NCI-H128 (cell line): ENCODE measurements at regions not wholly inside any gene's neighbourhood (a gene's known extent, or its start where the extent isn't known, plus 50 kb on each side); places are given as distances from the start of the nearest gene placed in this dataset.
"Not testable (repeated sequence)": the region's sequence is repeated elsewhere in the genome, so short reads cannot be mapped to it uniquely, and the experiment has no call there.

Experiments
- DNase-seq: peaks from one replicate; lab custom pipeline; 2025; ENCODE audit not compliant: unreplicated experiment; lab: John Stamatoyannopoulos, UW

DNA sequence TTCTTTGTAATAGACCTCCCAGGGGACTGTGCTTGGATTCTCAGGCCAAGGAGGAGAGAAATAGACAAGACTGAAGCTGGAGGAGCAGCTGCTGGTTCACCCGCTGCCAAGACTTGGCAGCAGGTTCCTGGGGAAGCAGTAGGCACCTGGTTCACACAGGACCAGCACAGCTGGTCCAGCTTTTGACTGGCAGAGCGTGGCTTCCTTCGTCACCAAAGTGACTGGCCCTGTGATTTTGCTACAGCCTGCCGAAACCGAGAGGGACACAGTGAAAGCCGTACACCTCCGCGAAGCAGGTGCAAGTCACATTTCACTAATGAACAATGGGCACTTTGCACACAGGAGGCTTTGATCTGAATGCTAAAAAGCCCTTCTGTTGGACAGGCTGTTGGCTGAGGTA lies 199.0 kb downstream of the RNF144B start:
- DNase-seq: no peak

DNA sequence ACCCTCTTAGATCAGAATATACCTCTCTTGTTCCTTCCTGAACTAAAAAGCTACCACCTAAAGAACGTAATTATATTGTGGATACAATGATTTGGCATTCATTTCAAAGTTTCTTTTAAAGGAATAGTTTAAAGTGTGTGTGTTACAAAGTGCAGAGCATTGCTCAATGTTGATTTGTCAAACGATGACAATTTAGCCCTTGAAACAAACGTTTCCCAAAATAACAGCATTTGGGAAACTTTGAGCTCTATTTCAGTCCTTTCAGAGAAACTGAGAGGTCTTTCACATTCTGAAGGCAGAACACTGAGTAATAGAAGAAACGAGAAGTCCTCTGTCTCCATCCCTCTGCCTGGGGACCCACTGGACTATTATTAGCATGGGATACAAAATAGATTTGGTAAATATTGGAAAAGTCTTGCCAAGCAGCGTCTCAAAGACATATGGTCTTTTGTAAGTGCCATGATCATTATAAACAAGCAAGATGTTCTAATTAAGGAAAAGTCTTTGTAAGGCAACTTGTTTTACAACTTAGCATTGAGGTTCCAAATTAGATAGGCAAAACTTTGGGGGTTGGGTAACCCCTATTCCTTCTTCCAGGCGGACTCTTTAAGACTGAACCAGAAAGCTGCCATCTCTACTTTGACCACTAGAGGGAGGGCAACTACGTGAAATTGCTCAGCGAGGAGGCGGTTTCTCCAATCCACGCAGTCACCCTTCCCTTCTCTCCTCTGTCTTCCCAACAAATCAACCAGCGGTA lies 208.8 kb downstream of the RNF144B start:
- DNase-seq: peak; percentile 42

DNA sequence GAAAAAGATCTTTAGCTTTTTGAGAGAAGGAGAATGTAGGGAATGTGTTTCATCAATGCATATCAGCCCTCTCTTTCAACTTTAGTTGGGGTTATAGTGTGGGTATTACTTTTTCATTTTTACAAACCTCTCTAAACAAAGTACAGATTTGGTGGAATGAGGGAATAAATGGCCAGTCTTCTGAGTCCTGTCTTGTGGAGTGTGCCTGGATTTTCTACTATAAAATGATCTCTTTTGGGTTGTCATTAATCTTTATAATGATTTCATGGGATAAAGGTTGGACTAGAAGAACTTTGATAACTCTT lies 209.3 kb downstream of the RNF144B start:
- no peak for DNase-seq

DNA sequence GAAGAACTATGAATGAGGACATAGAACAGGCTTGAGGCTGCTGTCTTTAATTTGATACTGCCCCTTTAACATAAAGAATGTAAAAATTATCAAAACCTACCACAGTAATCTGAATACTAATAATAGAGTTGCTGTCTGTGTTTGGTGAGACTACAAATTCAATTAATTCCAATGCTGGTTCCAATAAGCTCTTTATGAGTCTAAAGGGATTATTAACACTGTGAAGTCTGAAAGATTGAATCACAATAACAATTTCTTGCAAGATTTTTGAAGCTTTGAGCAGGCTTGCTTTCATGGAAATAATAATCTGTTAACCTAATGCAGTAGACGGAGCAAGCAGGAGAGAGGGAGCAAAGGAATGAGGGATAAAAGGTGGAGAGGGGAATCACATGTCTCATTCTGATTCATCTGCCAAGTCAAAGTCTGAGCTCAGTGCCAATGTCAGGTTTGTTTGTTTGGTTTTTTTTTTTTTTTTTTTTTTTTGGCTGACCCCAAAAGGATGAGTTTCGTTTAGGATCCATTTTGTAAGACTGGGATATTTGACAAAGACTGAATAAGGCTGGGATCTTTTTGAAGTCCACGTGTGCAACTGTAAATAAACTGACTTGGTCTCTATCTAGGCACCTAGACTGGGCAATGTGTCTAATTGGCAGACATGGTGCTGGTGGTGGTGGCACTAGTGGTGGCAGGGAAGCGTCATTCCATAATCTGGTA lies 211.6 kb downstream of the RNF144B start:
- DNase-seq: no peak

DNA sequence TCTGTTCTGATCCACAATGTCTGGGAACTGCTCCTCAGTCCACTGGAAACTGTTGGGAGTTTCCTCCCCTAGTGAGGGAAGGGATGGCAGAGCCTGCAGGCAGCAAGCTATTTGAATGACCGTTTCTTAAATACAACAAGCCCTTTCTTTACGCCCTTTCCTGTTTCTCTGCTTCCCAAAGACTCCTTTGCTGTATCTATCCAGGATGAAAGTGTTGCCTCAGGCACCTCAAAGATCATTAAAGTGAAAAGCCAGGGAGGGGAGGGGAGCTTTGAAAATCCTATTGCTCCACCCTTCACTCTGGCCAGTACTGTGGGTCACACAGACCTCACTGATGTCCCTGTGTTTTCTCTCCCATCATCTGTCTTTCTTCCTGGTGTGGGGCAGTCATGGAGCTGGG lies 213.1 kb downstream of the RNF144B start:
- DNase-seq: no peak

DNA sequence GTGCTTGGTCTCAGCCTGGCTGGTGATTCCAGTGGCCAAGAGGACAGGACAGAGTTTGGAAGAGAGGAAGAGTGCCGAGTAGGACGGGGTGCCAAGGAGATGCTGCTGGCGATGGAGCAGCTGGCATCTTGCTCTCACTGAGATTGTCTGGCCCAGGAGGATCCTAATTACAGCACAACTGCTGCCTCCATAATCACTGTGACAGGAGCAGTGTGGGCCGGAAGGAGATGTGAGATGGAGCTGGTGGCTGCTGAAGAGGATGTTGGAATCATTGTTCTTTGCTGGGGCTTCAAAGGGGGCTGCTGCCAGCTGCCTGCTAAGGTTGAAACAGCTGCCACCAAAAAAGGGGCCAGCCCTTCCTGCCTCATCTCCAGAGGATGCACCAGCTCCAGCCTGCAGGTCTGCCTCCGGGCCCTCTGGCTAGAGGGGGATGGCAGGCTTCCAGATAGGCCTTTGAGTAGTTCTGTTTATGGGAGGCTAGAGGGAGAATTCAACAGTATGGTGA lies 214.4 kb downstream of the RNF144B start:
- DNase-seq: no peak

DNA sequence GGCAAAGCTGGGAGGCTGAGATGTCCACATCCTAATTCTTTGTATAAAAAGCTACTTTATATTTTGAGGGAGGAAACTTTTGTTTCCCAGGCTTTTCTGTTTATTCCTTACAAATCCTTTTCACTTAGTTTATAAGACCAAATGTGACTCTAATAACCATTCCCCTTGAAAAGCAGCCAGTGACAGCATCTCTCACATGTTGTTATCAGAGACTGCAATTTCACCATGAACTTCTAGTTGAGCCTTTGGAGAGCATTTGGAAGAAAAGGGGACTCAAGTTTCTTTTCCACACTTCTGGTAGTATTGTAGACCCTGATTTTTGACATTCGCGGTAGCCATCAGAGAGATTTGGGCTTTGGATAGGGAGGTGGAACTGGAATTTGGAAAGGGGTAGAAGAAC lies 215.8 kb downstream of the RNF144B start:
- no peak for DNase-seq

DNA sequence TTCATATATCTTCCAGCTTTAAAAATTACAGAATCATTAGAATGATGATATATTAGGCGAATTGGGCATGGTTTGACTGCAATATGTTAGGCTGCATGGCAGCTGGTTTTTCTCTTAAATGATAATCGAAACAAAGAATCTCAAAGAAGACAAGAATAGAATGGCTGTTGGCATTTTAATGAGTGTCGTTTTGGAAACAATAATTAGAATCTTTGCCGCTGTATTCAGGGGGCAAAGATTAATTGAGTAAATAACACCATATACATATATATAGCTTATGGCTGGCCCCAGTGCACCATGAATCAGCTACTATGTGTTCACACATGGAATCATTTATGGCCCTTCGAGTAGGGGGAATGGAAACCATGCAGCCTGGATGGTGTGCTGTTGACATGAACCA lies 216.2 kb downstream of the RNF144B start:
- DNase-seq: no peak

DNA sequence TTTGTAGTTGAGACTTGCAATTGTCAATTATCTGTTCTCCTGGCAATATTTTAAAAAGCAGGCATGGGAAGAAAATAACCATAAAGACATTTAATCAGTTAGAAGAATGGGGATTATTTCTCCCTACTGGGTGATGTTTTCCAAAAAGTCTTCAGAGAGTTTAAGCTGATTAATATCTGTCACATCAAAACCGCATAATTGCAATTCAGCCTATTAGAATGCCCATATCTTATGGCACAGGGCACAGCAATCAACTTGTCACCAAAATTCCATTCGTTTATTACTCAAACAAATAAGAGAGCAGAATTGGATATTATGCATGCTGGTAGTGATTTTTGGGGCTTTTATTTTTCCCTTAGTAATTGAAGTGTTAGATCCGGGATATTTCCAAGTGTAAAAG lies 218.7 kb downstream of the RNF144B start:
- no peak for DNase-seq

DNA sequence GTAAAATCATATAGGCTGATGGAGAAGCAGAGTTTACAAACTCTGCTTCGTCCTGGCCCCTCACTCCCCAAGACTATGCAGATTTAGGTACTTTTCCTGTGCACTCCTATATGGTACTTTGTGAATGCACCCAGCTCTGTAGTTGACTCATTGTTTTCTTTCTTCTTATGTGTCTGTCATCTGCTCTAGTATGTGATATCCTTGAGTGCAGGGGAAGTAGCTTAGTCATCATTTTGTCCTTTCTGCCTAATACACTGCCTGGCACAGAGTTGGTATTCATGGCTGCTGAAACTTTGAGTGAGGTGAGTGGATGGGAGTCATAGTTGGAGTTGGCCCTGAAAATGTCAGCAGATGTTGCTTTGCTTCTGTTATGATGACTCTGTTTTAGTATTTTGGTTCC lies 222.6 kb downstream of the RNF144B start:
- no peak for DNase-seq

DNA sequence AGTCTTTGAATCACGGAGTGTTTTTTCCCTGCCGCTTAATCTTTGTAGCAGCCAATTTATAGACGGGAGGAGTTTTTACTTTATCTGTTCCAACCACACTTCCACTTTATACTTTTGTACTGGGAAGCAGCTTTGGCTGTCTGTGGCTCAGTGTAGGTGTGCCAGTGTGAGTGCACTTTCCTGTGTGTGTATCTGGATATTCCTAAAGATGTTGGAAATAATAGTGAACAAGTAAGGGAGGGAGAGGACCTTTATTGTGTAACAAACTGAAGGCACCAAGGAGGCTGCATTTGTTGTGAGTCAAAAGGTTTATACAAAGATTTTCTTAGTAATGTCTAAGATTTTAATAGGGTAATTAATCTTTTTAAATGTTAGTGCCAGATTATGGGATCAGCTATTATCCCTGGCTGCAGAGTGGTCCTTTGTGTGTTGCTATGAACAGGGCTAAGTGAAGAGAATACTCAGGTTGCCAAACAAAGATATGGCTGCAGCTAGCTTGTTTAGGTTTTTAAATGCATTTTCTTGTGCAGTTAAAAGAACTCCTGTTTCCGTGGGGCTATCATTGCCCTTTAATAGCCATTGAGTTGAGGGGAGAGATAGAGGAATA lies 226.3 kb downstream of the RNF144B start:
- DNase-seq: no peak

DNA sequence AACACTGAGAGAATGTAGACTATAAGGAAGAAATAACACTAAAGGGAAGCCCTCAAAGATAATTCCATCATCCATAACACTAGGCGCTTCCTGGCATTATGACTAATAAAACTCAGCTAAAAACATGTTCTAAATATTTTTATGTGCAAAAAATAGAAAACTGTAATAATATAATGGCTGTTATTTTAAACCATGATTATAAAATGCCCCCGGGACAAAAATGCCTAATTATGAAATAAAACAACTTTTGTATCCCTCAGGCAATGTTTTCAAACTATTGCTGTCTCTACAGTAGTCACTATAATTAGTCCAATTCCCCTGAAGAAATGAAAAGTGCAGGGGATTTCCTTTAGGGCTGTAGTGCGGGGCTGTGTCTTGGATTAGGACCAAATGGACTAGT lies 242.4 kb downstream of the RNF144B start:
- DNase-seq: no peak

DNA sequence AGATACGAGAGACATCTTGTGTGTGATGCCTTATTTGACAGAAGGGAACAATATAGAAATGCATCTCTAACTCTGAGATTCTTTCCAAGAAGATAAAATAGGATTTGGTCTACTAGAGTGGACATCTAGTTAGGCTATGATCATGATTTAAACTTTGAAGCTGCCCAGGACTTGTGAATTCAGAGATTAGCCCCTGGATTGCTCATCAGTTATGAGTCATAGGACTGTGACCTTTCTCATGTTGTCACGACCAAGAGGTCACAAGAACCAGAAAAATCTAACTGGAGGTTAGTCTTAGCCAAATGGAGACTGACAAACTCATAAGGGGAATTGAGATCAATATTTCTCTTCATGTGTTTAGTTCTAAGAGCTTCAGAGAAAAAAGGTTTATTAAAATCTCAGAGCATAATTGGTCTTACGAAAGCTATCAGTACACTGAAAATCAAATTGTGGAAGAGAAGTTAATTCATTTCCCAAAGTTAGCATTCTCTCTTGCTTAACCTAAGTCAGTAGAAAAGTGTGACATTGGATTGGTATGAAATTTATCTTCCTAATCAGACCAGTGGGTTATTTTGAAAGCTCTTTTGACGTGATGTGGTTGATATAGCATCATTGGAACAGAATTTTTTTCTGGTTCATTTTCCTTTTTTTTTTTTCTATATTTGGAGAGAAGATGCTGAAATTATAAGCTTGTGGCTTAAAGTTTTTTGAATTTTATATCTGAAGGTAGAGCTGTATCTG lies 245.7 kb downstream of the RNF144B start:
- no peak for DNase-seq

DNA sequence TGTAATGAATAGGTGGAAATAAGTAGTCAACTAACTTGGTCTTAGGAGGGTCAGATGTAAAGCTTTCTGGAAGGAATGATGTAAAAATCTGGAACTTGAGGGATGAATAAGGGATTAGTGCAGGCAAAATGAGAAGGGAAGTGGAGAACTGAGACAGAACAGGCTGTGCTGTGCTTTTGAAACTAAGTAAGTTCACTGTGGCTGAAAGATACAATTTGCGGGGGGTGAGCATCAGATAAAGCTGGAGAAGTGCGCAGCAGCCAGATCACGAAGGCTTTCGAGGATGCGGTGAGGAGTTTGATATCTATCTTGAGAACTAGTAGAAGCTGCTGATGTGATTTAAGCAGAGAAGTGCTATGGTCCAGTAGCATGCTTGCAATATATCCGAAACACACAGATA lies 247.8 kb downstream of the RNF144B start:
- no peak for DNase-seq

DNA sequence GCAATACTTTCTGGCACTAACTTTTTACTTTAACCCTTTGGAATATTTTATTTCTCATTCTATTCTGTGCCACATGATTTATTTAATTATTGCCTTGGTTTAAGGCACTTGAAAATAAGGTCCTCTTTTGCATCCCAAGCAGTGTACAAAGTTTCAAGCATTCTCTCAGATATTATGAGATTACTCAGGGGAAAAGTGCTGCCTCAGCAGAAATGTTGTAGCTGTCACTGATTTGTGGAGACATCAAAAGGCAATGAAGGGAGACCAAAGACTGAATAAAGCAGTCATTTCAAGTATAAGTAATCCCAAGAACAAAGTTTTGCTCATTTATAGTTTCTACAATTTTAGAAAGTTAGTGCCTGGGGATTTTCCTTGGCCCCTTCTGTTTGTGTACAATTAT lies 253.0 kb downstream of the RNF144B start:
- DNase-seq: no peak

DNA sequence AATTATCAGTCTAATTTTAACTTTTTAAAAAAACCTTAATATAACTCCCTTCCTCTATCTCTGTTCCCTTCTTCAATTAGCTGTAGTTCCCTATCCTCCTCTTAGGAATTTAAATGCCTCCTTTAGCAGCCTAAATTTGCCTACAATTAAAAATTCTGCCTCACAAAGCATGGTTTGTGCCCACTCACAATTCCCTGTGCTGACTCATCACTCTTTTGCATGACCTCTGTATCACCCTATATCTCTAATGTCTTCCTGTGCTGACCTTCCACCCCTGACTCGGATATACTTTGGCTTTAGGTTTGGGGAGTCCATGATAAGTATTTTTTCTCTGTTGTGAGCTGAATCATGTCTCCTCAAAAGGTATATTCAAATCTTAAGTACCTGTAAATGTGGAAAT lies 253.6 kb downstream of the RNF144B start:
- no peak for DNase-seq

DNA sequence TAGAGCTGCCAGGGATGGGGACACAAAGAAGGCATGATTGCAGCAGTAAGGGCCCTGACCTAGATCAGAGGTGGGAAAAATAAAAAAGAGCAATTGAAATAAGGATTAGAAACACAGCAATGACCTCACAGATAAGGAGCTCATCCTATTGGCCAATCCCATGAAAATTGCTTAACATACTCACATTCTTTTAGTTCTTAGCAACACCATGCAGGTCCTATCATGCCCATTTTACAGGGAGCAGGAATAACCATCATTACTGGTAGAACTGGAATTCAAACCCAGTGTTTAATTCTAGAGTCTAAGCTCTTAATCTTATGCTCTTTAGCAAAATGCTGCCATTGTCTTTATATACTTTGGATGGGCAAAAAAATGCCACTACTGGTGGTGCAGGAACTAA lies 267.7 kb downstream of the RNF144B start:
- no peak for DNase-seq

DNA sequence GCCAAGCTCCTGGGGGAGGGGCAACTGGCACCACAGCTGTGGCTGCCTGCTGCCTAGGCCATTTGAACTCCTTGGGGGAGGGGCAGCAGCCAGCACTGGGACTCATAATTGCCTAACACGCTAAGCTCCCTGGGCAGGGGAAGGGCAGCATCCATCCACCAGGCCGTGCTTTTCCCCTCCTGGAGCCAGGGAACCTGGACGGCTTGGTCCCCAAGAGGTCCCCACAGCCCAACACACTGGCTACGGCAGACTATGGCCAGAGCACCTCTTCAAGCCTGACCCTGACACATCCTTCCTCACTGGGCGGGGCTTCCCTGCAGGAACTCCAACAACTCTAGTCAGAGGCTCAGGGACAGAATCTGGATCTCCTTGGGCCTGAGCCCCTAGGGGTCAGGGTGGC lies 269.4 kb downstream of the RNF144B start:
- DNase-seq: no peak

DNA sequence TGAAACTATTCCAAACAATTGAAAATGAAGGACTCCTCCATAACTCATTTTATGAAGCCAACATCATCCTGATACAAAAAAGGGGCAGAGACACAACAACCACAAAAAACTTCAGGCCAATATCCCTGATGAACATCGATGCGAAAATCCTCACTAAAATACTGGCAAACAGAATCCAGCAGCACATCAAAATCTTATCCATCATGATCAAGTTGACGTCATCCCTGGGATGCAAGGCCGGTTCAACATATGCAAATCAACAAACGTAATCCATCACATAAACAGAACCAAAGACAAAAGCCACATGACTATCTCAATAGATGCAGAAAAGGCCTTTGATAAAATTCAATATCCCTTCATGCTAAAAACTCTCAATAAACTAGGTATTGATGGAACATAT lies 272.8 kb downstream of the RNF144B start:
- DNase-seq: not testable (repeated sequence)

DNA sequence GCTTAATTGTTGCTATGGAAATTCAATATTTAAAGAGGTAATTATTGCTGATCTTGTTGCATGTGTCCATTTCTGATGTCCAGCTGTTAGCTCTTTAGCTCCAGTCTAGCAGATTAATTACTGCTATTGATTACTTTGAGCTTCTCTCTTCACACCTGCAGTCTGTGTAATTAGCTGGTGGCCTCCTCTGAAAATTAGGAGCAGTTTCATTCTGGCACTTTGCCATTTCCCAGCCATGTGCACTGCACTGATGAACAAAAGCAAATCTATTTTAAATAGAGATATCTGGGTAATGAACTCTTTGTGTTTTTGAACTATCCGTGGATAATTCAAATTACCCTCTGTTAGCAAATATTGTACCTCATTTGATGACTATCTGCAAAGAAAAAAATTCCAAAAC lies 275.9 kb downstream of the RNF144B start:
- no peak for DNase-seq

DNA sequence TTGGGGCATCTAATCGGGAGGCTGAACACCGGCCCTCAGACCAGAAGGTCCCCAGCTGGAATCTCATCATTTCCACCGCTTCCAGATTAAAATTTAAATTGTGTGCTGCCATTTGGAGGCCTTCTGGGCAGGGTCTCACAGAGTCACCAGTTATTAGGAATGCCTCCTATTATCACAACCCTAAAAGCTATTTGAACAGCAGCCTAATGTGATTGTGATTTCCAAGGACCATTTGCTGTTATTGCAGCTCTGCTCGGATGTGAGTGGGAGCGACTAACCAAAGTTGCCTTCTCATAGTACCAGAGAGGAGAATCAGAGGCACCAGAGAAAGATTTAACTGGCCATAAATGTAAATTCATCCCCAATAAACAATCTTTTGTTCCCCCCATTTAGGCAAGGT lies 277.3 kb downstream of the RNF144B start:
- DNase-seq: no peak

DNA sequence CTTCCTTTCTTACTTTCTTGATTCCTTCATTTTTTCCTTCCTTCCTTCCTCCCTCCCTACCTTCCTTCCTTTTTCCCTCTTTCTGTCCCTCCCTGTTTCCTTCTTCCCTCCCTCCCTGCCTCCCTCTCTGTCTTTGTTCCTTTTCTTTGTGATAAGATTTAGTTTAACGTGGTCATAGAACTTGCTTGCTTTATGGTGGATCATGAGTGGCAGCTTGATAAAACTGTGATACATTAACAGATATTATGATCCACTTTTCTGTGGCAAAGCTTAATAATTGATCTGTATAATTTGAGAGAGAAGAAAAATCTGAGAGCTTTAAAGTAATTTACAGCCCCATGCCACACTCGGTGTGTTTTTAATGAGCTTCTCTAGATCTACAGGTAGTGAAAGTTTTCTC lies 280.5 kb downstream of the RNF144B start:
- no peak for DNase-seq
